ENCODE measurements at regions not wholly inside any gene's neighbourhood (a gene's known extent, or its start where the extent isn't known, plus 50 kb on each side); places are given as distances from the start of the nearest gene placed in this dataset.
A peak's percentile ranks its signal among the peaks of the same experiment; 100 is the strongest.

DNA sequence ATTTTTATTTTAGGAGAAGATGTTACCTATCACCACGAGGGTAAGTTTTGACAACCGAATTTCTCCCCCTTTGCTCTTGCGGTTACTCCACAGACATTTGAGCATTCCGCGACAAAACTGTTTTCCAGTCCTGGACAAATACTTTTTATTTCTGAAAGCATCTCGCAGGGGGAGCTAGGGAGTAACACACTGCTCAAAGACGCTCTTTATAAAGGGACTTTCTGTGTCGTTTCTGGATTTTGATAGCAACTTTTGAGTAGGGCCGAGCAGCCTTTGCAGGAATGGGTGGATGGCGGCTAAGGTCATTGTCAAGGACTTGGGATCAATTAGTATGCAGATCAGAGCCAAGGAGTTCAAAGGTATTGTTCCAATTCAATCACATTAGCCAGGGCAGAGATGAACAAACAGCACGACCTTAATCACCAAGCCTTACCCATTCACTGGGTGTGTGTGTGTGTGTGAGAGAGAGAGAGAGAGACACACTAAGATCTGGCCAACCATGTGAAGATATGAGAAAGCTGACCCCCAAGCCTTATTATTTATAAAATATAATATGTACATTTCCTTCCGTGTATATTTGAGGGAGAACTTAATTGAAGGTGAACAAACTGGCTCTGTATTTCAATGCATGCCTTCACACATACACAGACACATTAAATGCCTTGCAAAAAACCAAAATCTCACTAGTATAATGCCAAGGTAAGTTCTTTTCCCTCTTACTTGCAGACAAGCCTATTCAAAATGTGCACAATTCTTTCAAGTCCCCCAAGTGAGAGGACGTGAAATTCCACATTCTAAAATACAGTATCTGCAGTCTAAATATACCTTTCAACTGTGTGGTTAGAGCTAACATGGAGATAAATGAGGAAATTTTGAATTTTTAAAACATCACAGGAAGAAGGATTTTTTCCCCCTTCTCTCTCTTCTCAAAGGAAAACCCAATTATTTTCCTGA lies 613.8 kb downstream of the VRK1 start:
- Mint-ChIP-seq H3K36me3 (ENCODE audit: low read depth) (no peaks in the 10 kb centered on the region), H3K4me3 (no peak overlapping the region), H3K4me1 (ENCODE audit: low read depth) (peaks cover 27% of the 10 kb centered on the region), H3K27ac (no peak overlapping the region), H3K9me3 (no peaks in the 10 kb centered on the region), H3K27me3 (ENCODE audit: insufficient read depth) (peaks cover 4% of the 10 kb centered on the region)
- intact Hi-C loops (cut with micrococcal nuclease): no loop called here
- DNase-seq (ENCODE audit: low spot score): no peak

DNA sequence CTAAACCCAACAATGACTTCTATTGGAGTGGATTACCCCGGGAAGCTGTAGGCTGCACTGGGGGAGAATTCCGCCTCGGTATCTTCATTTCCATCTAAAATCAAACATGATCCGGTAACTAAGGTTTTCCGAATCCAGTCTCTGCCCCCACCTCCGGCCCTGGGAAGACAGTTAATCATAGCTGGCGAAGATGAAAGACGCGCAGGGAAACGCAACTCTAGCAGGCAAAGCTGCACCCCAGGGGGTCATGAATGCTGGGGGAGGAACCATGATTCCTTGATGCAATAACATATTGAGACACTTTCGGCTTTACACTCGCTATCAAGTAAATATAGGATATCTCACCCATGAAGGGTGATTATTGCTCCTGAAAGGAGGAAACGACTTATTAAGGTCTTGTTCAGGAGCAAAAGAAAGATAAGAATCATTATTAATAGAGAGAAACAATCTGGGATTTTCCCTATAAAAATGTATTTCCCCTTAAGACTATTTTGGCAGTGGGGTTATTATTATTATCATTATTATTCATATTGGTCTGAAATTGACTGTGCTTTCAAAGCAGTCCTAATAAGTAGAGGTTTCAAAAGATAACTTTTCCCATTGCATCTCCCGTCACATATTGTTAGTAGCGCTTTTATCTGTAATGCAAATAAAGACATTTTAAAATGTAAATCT lies 614.9 kb downstream of the VRK1 start:
- Mint-ChIP-seq H3K9me3 (no peaks in the 10 kb centered on the region), H3K36me3 (ENCODE audit: low read depth) (no peaks in the 10 kb centered on the region), H3K4me3 (no peak overlapping the region), H3K27ac (no peak overlapping the region), H3K27me3 (ENCODE audit: insufficient read depth) (peaks cover 4% of the 10 kb centered on the region), H3K4me1 (ENCODE audit: low read depth) (peaks cover 26% of the 10 kb centered on the region)
- no peak for DNase-seq (ENCODE audit: low spot score)
- intact Hi-C loops (cut with micrococcal nuclease): no loop called here

DNA sequence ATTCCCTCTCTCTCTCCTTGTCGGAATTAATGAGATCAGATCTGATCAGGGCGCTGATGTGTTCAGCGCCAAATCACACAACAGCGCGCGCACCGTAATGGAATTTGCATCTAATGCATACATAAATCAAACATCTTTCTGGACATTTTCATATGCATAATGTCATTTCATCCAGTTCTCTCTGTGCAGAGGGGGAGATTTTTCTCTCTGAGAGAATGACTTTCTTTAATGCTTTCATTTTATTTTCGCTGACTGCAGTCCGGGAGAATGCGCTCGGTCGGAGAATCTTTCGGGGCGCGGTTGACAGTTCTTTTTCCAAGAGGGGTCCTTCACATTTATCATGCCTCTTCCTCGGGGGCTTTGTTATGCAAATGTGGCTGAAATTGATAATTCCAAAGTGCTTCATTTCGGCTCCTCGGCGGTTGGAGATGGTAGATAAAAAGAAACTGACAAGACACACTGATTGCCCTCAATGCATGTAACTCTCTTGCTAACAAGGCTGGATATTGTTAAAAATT lies 615.9 kb downstream of the VRK1 start:
- peaks cover 16% of the 10 kb centered on the region for H3K4me1 Mint-ChIP-seq (ENCODE audit: low read depth)
- intact Hi-C loops (cut with micrococcal nuclease): no loop called here
- no peaks in the 10 kb centered on the region for H3K9me3 Mint-ChIP-seq
- H3K27me3 Mint-ChIP-seq (ENCODE audit: insufficient read depth): peaks cover 8% of the 10 kb centered on the region
- no peak overlapping the region for H3K4me3 Mint-ChIP-seq
- no peaks in the 10 kb centered on the region for H3K36me3 Mint-ChIP-seq (ENCODE audit: low read depth)
- H3K27ac Mint-ChIP-seq: no peak overlapping the region
- DNase-seq (ENCODE audit: low spot score): no peak

DNA sequence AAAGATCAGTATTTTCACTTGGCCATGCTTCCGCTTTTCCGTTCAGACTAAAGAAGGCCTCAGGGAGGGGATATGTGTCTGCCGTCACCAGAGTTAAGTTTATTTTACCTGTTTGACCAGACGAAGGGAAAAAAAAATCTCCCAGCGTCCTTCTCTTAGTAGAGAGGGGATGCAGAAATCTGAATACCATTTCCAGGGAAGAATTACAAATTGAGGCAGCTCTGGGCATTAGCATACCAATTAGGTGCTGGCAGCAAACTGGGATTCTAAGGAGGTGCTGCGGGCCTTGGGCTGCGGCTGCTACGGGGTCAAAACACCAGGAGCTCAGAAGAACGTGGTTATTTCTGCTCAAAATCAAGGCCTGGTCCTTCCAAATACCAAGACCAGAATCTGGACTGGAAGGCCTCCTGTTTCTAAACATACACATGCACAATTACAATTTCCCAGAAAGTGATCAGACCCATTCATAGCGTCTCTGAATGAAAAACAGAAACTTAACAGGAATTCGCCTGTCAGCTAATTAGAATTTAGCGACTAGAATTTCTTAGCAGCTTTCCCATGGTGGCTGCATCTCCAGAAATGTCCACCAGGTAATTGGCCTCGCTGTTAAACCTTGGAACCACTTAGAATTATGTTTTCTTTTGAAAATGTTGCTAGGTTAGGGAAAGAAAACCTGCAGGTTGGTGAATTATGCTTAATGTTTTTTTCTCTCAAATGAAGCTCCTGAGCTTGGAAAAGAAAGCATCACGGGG lies 617.0 kb downstream of the VRK1 start:
- Mint-ChIP-seq H3K27ac (no peak overlapping the region), H3K4me1 (ENCODE audit: low read depth) (peaks cover 5% of the 10 kb centered on the region), H3K9me3 (no peaks in the 10 kb centered on the region), H3K36me3 (ENCODE audit: low read depth) (no peaks in the 10 kb centered on the region), H3K4me3 (peak overlapping the region; percentile 13), H3K27me3 (ENCODE audit: insufficient read depth) (peaks cover 8% of the 10 kb centered on the region)
- no peak for DNase-seq (ENCODE audit: low spot score)
- intact Hi-C loops (cut with micrococcal nuclease): no loop called here

DNA sequence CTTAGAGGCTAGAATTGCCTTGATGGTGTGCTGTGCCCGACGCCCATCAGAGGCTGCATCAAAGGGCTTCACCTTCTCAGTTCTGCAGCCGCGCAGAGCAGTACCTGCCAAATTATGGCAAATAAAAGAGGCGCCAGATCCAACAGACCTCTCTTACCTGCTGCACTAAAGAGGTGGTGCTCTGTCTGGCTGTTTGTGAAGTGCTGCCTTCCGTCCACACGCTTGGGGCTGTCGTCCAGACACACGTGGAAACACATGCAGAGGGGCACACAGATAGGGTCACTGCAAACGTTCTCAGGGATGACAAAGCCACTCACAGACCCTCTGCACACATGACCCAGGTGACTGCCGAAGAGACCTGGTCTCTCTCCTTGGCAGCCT lies 617.5 kb downstream of the VRK1 start:
- intact Hi-C loops (cut with micrococcal nuclease): no loop called here
- Mint-ChIP-seq H3K9me3 (no peaks in the 10 kb centered on the region), H3K4me3 (no peak overlapping the region), H3K27ac (no peak overlapping the region), H3K4me1 (ENCODE audit: low read depth) (no peaks in the 10 kb centered on the region), H3K36me3 (ENCODE audit: low read depth) (no peaks in the 10 kb centered on the region), H3K27me3 (ENCODE audit: insufficient read depth) (peaks cover 8% of the 10 kb centered on the region)
- DNase-seq (ENCODE audit: low spot score): no peak

DNA sequence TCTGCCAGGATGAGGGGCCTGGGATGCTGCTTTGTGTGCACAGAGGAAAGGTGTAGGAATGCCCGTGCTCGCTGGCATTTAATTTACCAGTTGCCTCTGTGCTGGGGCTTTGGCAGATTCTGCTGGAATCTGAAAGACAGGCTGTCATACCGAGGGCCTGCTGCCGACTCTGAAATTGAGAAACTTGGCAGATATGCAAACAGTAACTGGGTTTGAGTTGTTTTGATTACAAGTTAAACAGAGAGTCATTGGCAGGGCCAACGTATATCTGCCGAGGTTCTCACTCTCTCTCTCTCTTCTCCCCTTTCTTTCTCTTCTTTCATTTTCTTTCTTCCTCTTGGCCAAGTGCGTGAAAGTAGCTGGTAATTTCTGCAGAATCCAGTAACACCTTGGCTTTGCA lies 618.7 kb downstream of the VRK1 start:
- intact Hi-C loops (cut with micrococcal nuclease): no loop called here

DNA sequence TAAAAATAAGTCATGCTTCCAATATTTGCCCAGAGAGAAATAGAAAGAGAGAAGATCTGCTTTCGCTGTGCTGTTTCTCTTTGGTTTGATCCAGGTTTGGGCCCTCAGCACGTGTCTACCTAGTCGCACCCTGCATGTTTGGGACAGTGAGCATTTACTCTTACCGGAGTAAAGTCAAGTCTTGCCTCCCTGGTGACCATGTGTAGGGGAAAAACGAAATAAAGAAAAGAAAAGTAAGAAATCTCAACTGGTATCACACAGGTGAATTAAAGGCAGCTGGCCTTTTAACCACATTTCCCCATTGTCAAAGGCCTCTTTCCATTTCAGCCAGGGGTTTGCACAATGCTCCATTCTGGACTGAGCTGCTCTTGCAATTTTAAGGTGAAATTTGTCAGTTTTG lies 619.4 kb downstream of the VRK1 start:
- Mint-ChIP-seq H3K27me3 (ENCODE audit: insufficient read depth) (peaks cover 8% of the 10 kb centered on the region), H3K9me3 (no peaks in the 10 kb centered on the region), H3K27ac (no peak overlapping the region), H3K36me3 (ENCODE audit: low read depth) (no peaks in the 10 kb centered on the region), H3K4me1 (ENCODE audit: low read depth) (no peaks in the 10 kb centered on the region), H3K4me3 (no peak overlapping the region)
- no peak for DNase-seq (ENCODE audit: low spot score)
- intact Hi-C loops (cut with micrococcal nuclease): no loop called here

More for the DNA sequence above, 618.7 kb downstream of the VRK1 start:
- no peak for DNase-seq (ENCODE audit: low spot score)
- Mint-ChIP-seq H3K27me3 (ENCODE audit: insufficient read depth) (peaks cover 8% of the 10 kb centered on the region), H3K9me3 (no peaks in the 10 kb centered on the region), H3K36me3 (ENCODE audit: low read depth) (no peaks in the 10 kb centered on the region), H3K4me3 (no peak overlapping the region), H3K27ac (no peak overlapping the region), H3K4me1 (ENCODE audit: low read depth) (no peaks in the 10 kb centered on the region)

DNA sequence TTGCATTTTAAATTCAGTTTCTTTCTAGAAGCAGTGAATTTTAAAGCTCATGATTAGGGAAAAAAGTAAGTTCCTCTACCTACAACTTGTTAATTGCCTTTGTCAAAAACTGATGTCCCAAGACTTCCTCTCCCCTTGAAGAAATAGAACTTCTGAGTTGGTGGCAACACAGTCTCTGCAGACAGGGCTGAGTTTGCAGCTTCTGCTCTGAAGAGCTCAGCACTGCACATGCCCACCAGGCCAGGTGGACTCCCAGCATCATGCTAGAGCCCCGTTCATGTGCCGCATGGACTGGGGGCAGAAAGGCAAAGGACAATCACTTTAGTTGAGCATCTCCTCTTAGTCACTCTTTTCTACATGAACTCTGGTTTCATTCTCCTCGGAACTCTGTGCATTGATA lies 620.1 kb downstream of the VRK1 start:
- no peak for DNase-seq (ENCODE audit: low spot score)
- Mint-ChIP-seq H3K36me3 (ENCODE audit: low read depth) (no peaks in the 10 kb centered on the region), H3K27me3 (ENCODE audit: insufficient read depth) (peaks cover 11% of the 10 kb centered on the region), H3K4me3 (no peak overlapping the region), H3K4me1 (ENCODE audit: low read depth) (no peaks in the 10 kb centered on the region), H3K27ac (no peak overlapping the region), H3K9me3 (no peaks in the 10 kb centered on the region)
- intact Hi-C loops (cut with micrococcal nuclease): no loop called here

DNA sequence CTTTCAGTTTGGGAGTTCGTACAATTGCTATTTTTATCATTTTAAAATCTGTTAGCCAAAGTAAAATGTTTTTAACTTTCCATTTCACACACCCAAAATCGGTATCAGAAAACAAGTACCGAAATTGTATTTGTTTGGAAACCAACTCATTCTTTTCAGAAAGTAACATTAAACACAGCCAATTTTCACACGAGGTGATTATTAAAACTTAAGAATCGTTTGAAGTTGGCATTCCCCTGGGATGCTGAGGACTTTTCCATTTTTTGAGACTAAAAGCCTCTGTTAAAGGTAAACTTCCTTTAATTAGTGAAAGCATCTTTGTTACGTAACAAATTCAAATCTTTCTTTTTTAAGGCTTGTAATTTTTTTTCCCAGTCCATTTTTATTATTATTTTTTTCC lies 623.0 kb downstream of the VRK1 start:
- Mint-ChIP-seq H3K4me3 (no peak overlapping the region), H3K36me3 (ENCODE audit: low read depth) (no peaks in the 10 kb centered on the region), H3K27ac (no peak overlapping the region), H3K27me3 (ENCODE audit: insufficient read depth) (peaks cover 16% of the 10 kb centered on the region), H3K9me3 (no peaks in the 10 kb centered on the region), H3K4me1 (ENCODE audit: low read depth) (no peaks in the 10 kb centered on the region)
- intact Hi-C loops (cut with micrococcal nuclease): no loop called here
- DNase-seq (ENCODE audit: low spot score): no peak

DNA sequence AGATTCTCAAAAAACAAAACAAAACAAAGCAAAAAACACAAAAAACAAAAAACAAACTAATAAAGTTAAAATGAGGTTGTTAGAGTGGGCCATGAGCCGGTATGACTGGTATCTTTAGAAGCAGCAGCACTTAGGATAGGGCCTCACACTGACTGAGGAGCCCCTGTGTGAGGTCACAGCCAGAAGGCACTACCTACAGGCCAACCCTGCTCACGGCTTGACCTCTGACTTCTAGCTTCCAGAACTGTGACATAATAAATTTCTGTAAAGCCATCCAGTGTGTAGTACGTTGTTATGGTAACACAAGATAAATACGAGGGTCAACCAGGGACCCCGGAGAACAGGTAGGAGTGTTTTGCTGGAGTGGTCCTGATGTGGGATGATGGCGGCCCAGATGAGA lies 629.6 kb downstream of the VRK1 start:
- Mint-ChIP-seq H3K27ac (no peak overlapping the region), H3K9me3 (peaks cover 15% of the 10 kb centered on the region), H3K4me1 (ENCODE audit: low read depth) (no peaks in the 10 kb centered on the region), H3K4me3 (no peak overlapping the region), H3K36me3 (ENCODE audit: low read depth) (peaks cover 4% of the 10 kb centered on the region), H3K27me3 (ENCODE audit: insufficient read depth) (peaks cover 12% of the 10 kb centered on the region)
- no peak for DNase-seq (ENCODE audit: low spot score)
- intact Hi-C loops (cut with micrococcal nuclease): no loop called here

DNA sequence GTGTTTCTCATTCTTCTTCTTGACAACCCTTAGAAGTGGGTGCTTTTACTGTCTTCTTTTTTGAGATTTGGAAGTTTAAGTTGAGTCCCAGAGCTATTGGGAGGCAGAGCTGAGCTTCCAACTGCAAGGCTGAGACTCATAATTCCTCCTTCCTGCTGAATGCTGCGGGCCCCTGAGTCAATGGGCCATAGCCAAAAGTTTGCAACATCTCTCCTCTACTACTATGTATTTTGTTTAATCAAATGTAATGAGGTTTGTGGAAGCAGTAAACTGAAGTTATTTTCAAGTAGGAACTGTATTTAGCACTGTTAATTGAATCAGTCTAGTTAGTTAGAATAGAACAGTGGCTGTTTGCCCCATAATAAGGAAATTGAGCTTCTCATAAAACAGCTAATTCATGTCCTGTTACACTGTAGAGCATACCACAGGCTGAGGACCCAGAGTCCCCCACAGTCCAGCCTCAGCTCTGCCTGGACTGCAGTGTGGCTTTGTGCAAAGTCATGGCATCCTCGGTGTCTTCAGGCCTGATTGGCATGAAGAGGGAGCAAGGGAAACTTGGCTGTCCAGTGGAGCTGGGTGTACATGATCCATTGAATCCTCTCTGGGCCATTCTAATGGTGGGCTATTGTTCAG lies 631.7 kb downstream of the VRK1 start:
- Mint-ChIP-seq H3K4me1 (ENCODE audit: low read depth) (no peaks in the 10 kb centered on the region), H3K4me3 (no peak overlapping the region), H3K27me3 (ENCODE audit: insufficient read depth) (peaks cover 6% of the 10 kb centered on the region), H3K36me3 (ENCODE audit: low read depth) (peaks cover 4% of the 10 kb centered on the region), H3K27ac (no peak overlapping the region), H3K9me3 (peaks cover 23% of the 10 kb centered on the region)
- intact Hi-C loops (cut with micrococcal nuclease): no loop called here
- DNase-seq (ENCODE audit: low spot score): no peak

DNA sequence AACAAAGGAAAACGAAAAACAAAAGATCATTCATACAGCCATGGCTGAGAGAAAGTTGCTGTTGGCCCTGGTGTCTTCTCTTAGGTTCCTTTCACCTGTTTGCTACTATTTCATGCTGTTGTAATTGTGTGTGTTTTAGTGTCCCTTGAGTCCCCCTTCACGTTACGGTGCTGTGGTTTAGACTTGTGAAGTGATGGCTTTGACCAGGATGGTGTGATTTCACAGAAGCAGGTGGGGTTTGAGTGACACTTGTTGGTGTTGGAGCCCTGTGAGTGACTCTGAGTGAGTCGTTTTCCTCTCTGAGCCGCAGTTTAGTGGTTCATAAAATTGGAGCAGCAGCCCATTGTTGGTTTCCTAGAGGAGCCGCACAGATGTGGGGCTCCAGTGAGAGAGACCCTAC lies 635.4 kb downstream of the VRK1 start:
- peaks cover 24% of the 10 kb centered on the region for H3K9me3 Mint-ChIP-seq
- H3K27me3 Mint-ChIP-seq (ENCODE audit: insufficient read depth): peaks cover 2% of the 10 kb centered on the region
- H3K4me3 Mint-ChIP-seq: no peak overlapping the region
- DNase-seq (ENCODE audit: low spot score): no peak
- H3K4me1 Mint-ChIP-seq (ENCODE audit: low read depth): no peaks in the 10 kb centered on the region
- intact Hi-C loops (cut with micrococcal nuclease): no loop called here
- H3K36me3 Mint-ChIP-seq (ENCODE audit: low read depth): peaks cover 2% of the 10 kb centered on the region
- H3K27ac Mint-ChIP-seq: no peak overlapping the region
